Femur (tissue), 1 donor: ENCODE measurements at regions not wholly inside any gene's neighbourhood (a gene's known extent, or its start where the extent isn't known, plus 50 kb on each side); places are given as distances from the start of the nearest gene placed in this dataset.
"Not testable (repeated sequence)": the region's sequence is repeated elsewhere in the genome, so short reads cannot be mapped to it uniquely, and the experiment has no call there.

Source experiments
- DNase-seq: peaks from one replicate; pipeline ENCODE4 v3.0.0-alpha.2; 2017

DNA sequence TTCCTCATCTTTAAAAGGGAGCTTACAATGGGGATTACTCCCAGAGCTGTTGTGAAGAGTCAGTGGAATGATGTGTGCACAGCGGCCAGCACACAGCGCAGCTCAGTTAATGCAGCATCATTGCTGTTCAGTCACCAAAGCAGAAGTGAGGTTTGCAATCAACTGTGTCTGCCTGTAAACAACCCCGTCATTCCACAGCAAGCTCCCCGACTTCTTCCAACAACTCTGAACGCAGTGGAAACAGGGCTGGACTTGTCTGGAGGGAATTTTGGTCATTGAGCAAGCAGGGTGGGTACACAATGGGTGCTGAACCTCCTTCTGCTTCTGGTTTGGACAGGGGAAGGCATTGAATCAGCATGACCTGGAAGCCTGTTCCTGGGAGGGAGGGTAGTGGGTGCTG, 347.4 kb downstream of the PTPRU start:
- no peak for DNase-seq

DNA sequence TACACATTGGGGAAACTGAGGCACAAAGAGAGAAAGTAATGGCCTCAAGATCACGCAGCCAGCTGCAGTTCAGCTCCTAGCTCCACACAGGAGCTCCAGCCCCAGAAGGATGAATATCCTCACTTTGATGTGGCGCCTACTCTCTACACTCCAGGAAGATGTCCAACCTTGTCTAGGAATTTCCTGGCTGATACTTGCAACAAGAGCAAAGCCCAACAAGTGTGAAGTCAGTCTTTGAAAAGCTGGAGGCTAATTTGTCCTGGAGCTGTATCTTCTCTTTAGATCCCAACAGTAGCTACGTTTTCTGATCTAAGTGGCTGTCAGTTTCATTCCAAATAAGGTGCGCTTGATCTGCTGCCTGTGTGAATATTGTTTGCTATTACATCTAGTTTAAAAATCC, 344.9 kb downstream of the PTPRU start:
- DNase-seq: no peak

DNA sequence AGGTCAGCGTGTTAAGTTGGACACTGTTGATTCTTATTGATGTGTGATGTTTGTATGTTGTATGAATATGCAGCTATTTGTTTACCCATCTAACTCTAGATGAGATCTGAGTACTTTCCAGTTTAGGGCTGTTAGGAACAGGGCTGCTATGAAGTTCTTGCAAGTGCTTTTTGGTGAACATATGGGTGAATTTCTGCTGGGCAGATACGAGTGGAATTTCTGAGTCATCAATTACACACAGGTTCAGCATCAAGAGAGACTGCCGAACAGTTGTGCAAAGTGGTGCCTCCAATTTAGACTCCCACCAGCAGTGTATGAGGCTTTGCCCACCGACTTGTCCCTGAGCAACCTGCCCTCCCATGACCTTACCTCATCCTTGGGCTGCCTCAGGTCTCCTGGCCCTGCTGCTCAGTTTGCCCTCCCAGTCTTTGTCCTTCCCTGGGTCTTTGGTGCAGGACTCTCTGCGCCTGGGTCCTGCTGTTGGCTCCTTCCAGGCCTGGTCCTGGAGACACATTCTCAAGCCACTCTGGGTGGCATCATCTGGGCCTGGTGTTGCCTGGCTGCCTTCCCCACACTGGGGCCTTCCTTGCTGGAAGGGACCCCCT, 343.6 kb downstream of the PTPRU start:
- no peak for DNase-seq

DNA sequence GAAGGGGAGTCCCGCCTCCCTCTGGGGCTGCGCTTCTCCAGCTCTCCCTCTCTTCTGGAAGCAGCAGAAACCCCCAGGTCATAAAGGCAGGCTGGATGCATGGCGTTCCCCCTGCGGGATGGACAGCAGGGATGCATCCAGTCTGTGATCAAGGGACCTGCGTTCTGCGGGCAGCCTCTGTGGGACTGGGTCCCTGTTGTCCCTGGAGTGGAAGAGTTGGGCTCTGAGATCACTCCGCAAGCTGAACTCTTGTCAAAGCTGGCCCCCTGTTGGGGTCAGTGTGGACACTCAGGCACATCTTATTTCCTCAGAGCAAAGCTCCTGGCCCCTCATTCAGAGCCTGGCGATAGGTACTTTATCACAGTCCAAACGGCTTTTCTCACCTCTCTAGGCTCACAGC, 341.2 kb downstream of the PTPRU start:
- no peak for DNase-seq

DNA sequence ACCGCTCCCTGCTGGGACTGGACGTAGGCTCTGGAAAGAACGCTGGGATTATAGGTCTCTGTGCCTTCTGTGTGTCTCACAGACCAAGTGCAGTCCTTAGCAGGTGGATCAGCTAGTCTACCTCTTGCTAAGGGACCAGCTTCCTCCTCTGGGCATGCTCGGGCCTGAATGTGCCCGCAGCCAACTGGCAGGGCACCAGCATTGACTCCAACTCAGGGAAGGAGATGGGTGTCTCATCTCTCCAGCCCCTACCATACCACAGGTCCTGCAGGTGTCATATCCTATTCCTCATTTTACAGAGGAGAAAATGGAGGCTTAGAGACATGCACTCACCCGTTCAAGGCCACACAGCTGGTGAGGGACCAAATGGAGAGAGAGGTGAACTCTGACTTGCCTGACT, 340.2 kb downstream of the PTPRU start:
- no peak for DNase-seq

DNA sequence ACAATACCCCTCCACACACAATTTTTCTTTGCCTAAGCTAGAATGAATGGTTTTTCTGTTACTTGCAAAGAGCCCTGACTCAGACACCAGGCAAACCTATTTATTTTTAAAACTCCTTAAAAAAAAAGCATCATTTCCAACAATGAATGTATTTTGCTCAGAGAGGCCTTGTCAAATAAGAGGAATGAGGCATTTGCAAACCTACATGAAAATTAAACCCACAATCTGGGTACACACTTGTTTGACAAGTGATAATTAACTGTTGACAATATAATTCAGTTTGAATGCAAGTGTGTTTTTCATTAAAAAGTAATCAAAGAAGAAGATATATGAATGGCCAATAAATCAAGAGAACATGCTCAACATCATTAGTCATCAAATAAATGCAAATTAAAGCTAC, 339.5 kb downstream of the PTPRU start:
- DNase-seq: no peak

DNA sequence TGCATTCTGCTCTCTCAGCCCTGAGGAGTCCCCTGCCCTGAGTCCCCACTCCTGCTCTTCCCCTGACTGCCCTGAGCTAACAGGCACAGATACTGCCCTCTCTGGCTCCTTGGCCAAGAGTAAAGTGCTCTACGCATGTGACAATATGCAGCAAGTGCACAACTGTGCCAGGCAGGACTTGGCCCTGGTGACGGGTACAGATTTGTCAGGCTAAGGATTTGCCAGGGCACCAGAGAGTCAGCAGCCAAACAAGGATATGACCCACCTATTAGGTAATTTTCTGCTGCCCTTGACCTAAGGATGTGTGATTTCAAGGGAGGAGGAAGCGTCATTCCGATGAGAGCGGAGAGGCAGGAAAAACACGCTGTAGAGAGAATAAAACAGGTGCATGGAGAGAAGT, 339.0 kb downstream of the PTPRU start:
- DNase-seq: no peak

DNA sequence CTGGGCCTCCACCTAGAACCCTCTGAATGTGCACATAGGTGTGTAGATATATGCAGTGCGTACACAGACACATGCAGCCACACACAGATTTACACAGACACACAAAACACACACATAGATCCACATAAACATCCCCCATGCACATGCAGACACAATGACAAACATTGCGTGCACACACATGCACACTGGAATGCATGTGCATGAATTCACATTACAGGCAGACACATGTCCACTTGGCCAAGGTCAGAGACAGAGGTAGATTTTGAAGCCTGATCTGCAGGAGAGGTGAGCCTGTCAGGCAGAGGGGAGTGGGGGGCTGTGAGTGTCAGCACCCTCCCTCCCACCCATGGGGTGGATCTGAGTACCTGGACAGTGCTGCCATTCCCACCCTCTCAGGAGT, 338.5 kb downstream of the PTPRU start:
- no peak for DNase-seq

DNA sequence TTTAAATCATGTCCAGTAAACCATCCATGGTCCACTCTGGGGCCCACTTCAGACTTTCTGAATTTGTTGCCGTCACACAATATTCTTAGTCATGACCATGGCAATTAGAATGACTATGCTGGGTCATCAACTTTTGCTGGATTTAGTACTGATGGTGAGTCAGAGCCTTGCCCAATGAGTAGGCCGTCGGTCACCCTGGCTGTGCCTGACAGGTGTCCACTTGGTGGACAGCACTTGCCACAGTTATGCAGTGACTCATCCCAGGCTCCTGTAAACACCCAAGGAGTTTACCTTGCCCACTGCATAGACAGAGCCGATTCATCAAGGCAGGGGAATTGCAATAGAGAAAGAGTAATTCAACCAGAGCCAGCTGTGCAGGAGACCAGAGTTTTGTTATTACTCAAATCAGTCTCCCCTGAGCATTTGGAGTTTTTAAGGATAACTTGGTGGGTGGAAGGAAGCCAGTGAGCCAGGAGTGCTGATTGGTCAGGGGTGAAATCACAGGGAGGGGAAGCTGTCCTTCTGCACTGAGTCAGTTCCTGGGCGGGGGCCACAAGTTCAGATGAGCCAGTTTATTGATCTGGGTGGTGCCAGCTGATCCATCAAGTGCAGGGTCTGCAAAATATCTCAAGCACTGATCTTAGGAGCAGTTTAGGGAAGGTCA, 333.8 kb downstream of the PTPRU start:
- no peak for DNase-seq

DNA sequence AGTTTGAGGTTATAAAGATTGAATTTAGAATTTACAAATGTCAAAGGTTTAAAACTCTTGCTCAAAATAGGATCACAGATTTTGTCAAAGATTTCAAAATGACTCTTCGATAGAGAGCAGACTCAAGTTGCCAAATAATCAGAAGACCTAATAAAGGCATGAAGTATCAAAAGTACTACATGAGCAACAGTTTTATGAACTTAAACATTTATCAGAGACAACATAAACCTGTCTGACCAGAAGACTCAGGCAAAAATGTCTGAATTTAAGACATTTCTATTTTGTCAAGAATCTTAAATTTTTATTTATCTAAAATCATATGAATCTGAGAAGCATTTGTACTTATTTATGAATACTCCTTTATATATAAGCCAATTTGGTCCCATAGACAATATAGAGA, 330.9 kb downstream of the PTPRU start:
- DNase-seq: no peak

DNA sequence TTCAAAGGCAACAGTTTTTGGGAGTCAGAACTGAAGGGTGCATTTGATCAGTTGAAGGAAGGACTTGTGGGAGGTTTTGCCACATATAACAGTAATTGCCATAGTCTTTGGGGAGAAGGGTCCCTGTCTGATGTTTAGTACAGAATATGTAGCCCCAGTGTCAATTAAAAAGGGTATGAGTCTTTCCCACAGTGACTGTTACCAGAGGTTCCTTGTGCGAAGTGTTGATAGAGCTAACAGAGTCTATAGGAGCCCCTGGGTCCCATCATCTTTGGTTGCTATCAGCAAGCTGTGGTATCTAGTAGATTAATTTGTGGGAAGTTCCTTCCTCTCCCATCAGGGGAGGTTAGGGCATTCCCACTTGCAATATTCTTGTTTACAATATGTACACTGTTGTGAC, 329.2 kb downstream of the PTPRU start:
- no peak for DNase-seq

DNA sequence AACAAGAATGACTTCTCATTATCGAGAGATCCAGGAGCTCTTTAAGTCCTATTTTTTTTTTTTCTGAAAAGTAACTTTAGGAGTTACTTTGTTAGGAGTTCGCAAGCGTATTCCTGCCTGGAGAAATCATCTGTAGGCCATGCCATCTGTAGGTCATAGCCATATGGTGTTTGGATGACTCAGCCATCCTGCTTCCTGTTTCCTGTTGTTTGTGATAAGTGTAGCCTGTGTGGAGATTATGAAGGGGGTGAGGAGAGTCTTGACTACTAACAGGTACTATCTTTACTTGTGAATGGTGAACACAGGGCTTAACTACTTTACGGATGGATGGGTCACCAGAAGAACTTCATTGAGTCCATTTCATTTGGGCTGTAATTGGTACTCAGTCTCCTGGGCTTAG, 327.2 kb downstream of the PTPRU start:
- no peak for DNase-seq

DNA sequence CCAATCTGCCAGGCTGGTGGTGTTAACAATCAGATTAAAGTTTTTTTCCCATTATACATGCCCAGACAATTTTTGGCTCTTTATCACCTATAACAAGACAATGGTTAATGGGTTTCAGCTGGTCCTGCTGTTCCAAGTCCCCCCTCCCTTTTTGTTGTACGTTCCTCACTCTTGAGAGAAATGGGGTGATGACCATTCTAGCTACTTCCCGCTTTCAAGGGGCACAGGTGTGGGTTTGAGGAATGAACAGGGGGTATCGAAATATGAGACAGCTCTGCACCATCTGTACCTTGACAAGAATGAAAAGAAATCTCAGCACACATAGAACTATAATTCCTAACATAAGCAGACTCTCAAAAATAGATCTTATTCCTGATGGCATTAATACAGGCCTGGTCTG, 326.8 kb downstream of the PTPRU start:
- DNase-seq: no peak

DNA sequence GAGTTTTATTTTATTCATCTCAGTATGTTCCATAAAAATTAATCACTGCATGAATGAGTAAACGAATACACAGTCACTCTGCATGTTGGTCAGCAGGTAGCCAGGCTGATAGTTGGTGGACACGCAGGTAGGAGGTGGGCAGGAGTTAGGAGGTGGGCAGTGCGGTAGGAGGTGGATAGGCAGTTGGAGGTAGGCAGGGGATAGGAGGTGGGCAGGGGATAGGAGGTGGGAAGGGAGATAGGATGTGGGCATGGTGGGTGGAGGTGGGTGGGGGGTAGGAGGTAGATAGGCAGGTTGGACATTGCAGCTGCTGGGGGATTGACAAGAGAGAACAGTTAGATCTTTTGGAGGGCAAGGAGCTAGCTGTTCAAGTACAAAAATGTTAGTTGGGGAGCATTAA, 322.7 kb downstream of the PTPRU start:
- DNase-seq: no peak

DNA sequence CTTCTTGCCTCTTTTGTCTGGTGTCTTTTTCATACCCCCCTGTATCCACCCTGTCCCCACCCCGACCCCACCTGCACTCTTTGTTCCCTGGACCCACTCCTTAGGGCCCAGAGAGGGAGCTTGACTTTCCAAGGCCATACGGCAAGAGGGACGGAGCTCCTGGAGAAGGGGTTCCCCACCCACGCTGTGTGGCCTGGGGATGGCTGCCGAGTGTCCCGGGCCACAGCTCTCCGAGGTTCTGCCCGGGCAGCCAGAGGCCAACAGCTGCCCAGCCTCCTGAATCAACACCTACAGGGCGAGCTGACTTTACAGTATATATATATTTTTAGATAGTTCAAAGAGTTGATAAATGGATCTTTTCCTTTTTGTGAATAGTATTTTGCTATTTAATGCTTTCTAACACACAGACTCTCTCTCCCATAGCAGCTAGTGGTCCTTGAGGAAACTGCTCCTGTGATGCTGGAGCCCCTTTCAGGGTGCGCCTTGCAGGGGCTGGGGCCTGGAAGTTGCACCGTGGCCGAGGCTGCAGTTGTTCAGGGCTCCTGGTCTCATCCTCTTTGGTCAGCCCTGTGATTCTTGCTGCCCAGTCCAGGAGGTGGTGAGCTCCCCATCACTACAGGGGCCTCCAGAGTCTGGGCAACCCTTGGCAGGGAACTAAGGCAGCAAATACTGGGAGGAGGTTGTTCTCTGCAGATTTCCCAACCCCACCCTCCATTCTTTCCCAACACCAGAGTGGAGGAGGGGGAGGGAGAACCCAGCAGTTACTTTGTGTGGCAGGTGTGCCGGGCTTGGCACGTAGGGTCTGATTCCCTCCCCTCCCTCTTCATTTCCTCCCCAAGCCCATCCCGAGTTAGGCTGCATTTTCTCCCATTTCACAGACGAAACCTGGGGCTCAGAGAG, 321.6 kb downstream of the PTPRU start:
- DNase-seq: no peak

DNA sequence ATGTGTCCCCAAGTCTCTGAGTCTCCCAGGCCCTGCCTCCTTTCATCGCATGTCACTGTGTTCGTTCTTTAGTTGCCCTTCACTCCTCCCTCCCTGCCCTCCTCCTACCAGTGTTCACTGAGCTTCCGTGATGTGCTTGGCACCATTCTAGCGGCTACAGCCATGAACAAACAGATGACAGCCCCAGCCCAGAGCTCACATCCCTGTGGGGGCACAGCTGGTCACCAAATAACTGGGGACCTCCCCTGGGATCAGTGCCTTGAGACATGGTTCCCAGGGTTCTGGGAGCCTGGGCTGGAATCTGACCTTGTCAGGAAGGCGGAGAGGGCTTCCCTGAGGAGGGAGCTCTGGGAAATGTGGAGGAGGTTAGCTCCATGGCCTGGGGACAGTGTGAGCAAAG, 320.7 kb downstream of the PTPRU start:
- DNase-seq: no peak

DNA sequence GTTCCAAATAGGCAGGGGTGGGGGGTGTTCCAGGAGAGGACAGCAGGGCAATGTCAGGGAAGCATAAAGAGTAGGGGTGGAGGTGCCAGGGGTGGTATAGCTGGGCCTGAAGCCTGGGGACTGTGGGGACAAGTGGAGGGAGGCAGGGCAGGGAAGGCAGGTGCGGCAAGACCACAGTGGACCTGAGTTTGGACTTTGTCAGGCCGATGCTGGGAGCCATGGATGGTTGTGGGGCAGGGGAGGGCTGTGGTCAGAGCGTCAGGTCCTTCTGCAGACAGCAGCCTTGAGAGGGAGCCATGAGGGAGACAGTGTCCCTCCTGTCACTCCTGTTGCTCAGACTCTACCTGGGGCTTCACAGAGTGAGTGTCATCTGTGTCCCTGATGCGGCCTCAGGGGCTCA, 320.3 kb downstream of the PTPRU start:
- DNase-seq: no peak

DNA sequence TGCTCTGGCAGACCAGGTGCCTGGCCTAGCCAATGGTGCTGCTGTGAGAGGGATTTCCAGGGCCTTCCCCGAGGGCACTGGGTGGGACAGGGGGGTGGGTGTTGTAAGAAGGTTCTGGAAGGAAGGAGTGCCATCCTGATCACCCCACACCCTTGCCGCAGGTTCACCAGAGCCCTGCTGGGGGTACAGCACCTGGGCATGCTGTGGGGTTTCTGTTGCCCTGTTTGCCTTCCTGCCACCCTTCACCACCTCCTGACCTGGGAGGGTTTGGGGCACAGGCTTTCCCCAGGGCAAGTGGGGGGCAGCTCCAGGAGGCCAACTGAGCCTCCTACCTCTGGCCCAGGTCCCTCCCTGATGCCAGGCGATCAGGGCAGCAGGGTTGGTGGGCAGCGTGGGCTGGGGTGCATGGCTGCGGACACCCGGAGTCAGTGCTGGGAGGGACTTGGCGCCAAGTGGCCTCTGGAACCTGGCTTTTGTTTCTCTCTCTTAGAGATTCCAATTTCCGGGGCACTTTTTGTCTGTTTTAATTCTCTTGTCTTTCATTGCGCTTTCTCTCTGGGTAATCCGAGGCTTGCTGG, 318.8 kb downstream of the PTPRU start:
- no peak for DNase-seq

DNA sequence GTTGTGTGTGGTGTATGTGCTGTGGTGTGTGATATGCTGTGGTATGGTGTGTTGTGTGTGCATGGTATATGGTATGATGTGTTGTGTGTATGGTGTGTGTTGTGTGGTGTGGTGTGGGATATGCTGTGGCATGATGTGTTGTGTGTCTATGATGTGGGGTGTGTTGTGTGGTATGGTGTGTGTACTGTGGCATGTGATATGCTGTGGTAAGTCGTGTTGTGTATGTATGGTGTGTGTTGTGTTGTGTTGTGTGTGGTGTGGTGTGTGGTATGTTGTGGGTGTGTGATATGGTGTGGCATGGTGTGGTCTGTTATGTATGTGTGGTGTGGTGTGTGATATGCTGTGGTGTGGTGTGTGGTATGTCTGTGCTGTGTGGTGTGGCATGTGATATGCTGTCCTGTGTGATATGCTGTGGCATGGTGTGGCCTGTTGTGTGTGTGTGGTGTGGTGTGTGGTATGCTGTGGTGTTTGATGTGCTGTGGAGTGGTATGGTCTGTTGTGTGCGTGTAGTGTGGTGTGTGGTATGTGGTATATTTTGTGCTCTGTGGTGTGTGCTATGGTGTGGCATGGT, 318.0 kb downstream of the PTPRU start:
- DNase-seq: no peak

DNA sequence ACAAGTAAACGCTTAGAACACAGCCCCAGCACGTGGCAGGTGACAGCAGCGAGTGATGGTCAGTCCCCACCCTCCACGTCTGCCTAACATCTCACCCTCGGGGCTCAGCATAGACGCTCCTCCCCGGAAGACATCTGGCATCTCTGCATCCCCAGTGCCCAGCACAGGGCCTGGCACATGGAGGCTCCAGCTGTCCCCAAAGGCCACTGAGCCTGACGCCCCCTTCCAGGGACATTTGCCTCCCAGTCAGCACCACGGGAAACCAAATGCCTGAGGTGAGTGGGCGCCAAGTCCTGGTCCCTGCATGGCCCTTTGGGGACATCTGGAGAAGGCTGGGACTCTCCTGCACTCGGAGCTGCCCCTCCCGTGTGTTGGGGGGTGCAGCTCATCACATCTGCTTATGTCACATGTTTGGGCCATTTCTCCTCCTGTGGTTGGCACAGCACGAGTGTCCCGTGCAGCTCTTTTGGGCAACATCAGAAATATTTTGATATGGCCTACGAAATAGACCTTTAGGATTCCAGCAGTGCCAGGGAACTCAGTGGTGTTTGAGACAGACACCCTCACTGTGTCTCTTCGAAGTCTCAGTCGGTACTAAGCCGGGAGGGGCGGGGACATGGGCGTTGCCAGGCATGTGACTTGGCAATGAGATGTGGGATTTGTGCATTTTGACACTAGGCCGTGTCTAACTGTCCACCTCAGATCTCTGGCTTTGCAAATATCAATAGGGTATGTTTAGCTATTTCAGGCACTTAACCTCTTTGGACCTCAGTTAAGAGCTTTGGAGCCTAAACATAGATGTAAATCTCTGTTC, 315.0 kb downstream of the PTPRU start:
- DNase-seq: no peak

DNA sequence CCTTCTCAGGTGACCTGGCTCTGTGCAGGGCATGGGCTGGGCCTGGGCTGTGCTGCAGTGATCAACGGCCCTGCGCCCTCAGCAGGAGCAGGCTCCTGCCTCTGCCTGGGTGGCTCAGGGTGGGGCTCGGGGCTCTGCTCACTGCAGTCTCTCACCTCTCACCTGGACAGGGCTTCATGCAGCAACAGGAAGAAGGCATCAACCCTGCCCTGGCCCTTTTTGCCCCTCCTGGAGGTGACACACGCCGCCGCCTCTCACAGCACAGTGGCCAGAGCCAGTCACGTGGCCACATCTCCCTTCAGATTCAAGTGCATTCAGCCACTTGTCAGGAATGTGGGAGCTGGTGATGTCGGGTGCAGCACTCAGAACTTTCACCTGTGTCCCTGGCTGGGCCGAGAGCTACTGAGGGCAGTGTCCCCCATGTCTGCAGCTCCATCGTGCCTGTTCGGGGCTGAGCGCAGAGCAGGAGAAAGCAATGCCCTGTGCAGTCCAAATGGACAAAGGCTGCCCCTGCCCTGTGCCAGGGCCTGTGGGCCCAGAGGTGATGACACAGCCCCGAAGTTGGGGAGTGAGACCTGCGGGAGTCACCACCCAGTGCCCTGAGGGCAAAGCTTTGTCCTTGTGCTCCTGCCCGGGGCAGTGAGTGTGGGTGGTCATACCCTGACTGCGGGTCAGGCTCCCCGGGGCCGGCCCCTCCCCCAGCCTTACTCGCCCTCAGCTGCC, 314.0 kb downstream of the PTPRU start:
- no peak for DNase-seq

DNA sequence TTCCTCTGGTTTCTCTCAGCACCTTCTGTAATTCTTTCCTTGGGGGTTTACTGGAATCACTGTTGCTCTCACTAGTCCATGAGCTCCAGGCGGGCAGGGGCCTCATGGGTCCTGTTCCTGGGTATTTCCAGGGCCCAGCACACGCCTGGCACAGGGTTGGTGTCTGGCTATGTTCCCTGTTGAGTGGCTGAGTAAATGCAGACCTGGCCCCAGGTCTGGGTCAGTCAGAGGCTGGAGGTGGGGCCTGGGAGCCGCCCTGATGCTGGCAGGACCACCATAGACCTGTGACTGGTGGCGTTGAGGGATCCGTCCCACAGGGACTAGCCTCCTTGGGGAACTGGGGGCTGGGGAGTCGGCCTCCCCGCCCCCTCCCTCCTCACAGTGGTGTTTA, 313.4 kb downstream of the PTPRU start:
- not testable (repeated sequence) for DNase-seq
